Neural cell (in vitro differentiated cells): ENCODE measurements at regions not wholly inside any gene's neighbourhood (a gene's known extent, or its start where the extent isn't known, plus 50 kb on each side); places are given as distances from the start of the nearest gene placed in this dataset.

Experiments used
- H2AFZ ChIP-seq: fragments of 200-600, 300-800 bp; sonication (generic), shearing (Covaris generic); 2 replicates; pipeline ENCODE4 v1.6.0; 2014; ENCODE audit warnings: low read depth, mild to moderate bottlenecking, antibody characterized with exemption, low read length, moderate library complexity
- H3F3A ChIP-seq: fragments of 200-600 bp; shearing (Covaris generic); 2 replicates; pipeline ENCODE4 v1.6.1; 2016; ENCODE audit warnings: mild to moderate bottlenecking, moderate library complexity, mixed read lengths, antibody characterized with exemption, low read length; ENCODE audit not compliant: insufficient read depth, poor library complexity, severe bottlenecking
- H3K27ac ChIP-seq: fragments of 200-600, 300-800 bp; sonication (generic), shearing (Covaris generic); 2 replicates; pipeline ENCODE4 v1.5.1; 2014; ENCODE audit warnings: mild to moderate bottlenecking, low read length, moderate library complexity
- H3K27me3 ChIP-seq: fragments of 300-800, 200-600 bp; sonication (generic), shearing (Covaris generic); 2 replicates; pipeline ENCODE4 v1.6.0; 2014; ENCODE audit warnings: mild to moderate bottlenecking, low read depth, low read length, moderate library complexity; ENCODE audit not compliant: insufficient read depth
- H3K36me3 ChIP-seq: fragments of 300-800, 200-600 bp; sonication (generic), shearing (Covaris generic); 2 replicates; pipeline ENCODE4 v1.5.1; 2014; ENCODE audit warnings: mild to moderate bottlenecking, antibody characterized with exemption, low read length, moderate library complexity; ENCODE audit not compliant: insufficient read depth
- H3K4me2 ChIP-seq: fragments of 300-800, 200-600 bp; sonication (generic), shearing (Covaris generic); 2 replicates; pipeline ENCODE4 v1.6.0; 2014; ENCODE audit warnings: mild to moderate bottlenecking, low read length
- H3K4me3 ChIP-seq: fragments of 300-800, 200-600 bp; sonication (generic), shearing (Covaris generic); 2 replicates; pipeline ENCODE4 v1.5.1; 2014; ENCODE audit warnings: mild to moderate bottlenecking, low read length, moderate library complexity
- H3K79me2 ChIP-seq: fragments of 200-600 bp; shearing (Covaris generic); replicated peaks from 2 replicates; pipeline ENCODE4 v1.6.0; 2014; ENCODE audit warnings: mild to moderate bottlenecking, low read length, moderate library complexity; ENCODE audit not compliant: insufficient read depth
- H3K9ac ChIP-seq: fragments of 300-800, 200-600 bp; sonication (generic), shearing (Covaris generic); 2 replicates; pipeline ENCODE4 v1.6.1; 2016; ENCODE audit warnings: mild to moderate bottlenecking, low read length, mixed read lengths
- H3K9me2 ChIP-seq: fragments of 200-600 bp; shearing (Covaris generic); 2 replicates; pipeline ENCODE4 v1.6.1; 2016; ENCODE audit warnings: mild to moderate bottlenecking, low read length, mixed read lengths; ENCODE audit not compliant: insufficient read depth
- H3K9me3 ChIP-seq: fragments of 200-600, 300-800 bp; sonication (generic), shearing (Covaris generic); 2 replicates; pipeline ENCODE4 v1.6.1; 2016; ENCODE audit warnings: mild to moderate bottlenecking, mixed run types, low read length, moderate library complexity, mixed read lengths
- H4K20me1 ChIP-seq: fragments of 200-600 bp; shearing (Covaris generic); 2 replicates; pipeline ENCODE4 v1.6.1; 2016; ENCODE audit warnings: mild to moderate bottlenecking, mixed run types; ENCODE audit not compliant: insufficient read depth
- CTCF ChIP-seq: fragments of 450-650 bp; IDR thresholded peaks from 2 replicates; pipeline ENCODE4 v1.5.1; 2014; ENCODE audit warnings: antibody characterized with exemption, mild to moderate bottlenecking, moderate library complexity; ENCODE audit not compliant: poor library complexity, severe bottlenecking
- EP300 ChIP-seq: fragments of 450-650 bp; conservative IDR thresholded peaks from 2 replicates; pipeline ENCODE4 v1.6.1; 2014; ENCODE audit warnings: antibody characterized with exemption, mild to moderate bottlenecking, moderate library complexity; ENCODE audit not compliant: poor library complexity, severe bottlenecking
- EZH2 ChIP-seq: fragments of 200-600, 300-800 bp; shearing (Covaris generic), sonication (generic); IDR thresholded peaks from 2 replicates; pipeline ENCODE4 v1.6.1; 2014; ENCODE audit warnings: antibody characterized with exemption, low read length, borderline replicate concordance, mild to moderate bottlenecking; ENCODE audit not compliant: insufficient read depth, poor library complexity, severe bottlenecking
- MXI1 ChIP-seq: fragments of 450-650 bp; conservative IDR thresholded peaks from 2 replicates; pipeline ENCODE4 v1.6.1; 2014; ENCODE audit warnings: antibody characterized with exemption, mild to moderate bottlenecking; ENCODE audit not compliant: poor library complexity, severe bottlenecking
- POLR2AphosphoS5 ChIP-seq: IDR thresholded peaks from 2 replicates; pipeline ENCODE4 v1.6.1; 2012
- RAD21 ChIP-seq: fragments of 450-650 bp; conservative IDR thresholded peaks from 2 replicates; pipeline ENCODE4 v1.6.1; 2014; ENCODE audit warnings: antibody characterized with exemption, mild to moderate bottlenecking, moderate library complexity
- REST ChIP-seq: IDR thresholded peaks from 2 replicates; pipeline ENCODE4 v1.6.1; 2012; ENCODE audit warnings: borderline replicate concordance
- SMC3 ChIP-seq: fragments of 450-650 bp; conservative IDR thresholded peaks from 2 replicates; pipeline ENCODE4 v1.6.1; 2014; ENCODE audit warnings: antibody characterized with exemption, mild to moderate bottlenecking, moderate library complexity; ENCODE audit not compliant: poor library complexity
- TAF1 ChIP-seq: IDR thresholded peaks from 2 replicates; pipeline ENCODE4 v1.6.1; 2012; ENCODE audit warnings: low read depth

- Histone ChIP-seq H3K4me2 (no peak overlapping the region), H3K4me3 (no peak overlapping the region), H2AFZ (no peak overlapping the region), H3K9me3 (no peaks in the 10 kb centered on the region), H3K9me2 (no peaks in the 10 kb centered on the region), H3K9ac (no peak overlapping the region), H4K20me1 (no peaks in the 10 kb centered on the region), H3K79me2 (no peaks in the 10 kb centered on the region), H3K27me3 (no peaks in the 10 kb centered on the region), H3K36me3 (no peaks in the 10 kb centered on the region), H3K27ac (no peak overlapping the region), H3F3A (no peaks in the 10 kb centered on the region)
- no peak for TF ChIP-seq MXI1
- TF ChIP-seq RAD21, result no peak
These were observed 139.8 kb upstream of the VCX3A start for GRCh38 chrX:6674734-6675133.

- Histone ChIP-seq H3K27me3 (no peaks in the 10 kb centered on the region), H3K9ac (no peak overlapping the region), H3K79me2 (no peaks in the 10 kb centered on the region), H3K4me3 (no peak overlapping the region), H3K4me2 (no peak overlapping the region), H3F3A (no peaks in the 10 kb centered on the region), H2AFZ (no peak overlapping the region), H3K9me2 (no peaks in the 10 kb centered on the region), H4K20me1 (no peaks in the 10 kb centered on the region), H3K36me3 (no peaks in the 10 kb centered on the region), H3K27ac (no peak overlapping the region), H3K9me3 (no peaks in the 10 kb centered on the region)
- no peak for TF ChIP-seq TAF1
- TF ChIP-seq REST, result no peak
- TF ChIP-seq EP300, result no peak
- TF ChIP-seq EZH2, result no peak
- TF ChIP-seq POLR2AphosphoS5, result no peak
- TF ChIP-seq CTCF, result no peak
- TF ChIP-seq MXI1, result no peak
- no peak for TF ChIP-seq SMC3
- TF ChIP-seq RAD21, result no peak
These were observed 132.3 kb upstream of the VCX3A start for GRCh38 chrX:6667048-6667768.

- no peak overlapping the region for H3K4me2 ChIP-seq
- no peak overlapping the region for H2AFZ ChIP-seq
- H3K9me3 ChIP-seq, result no peaks in the 10 kb centered on the region
- no peak overlapping the region for H3K4me3 ChIP-seq
- no peaks in the 10 kb centered on the region for H3K27me3 ChIP-seq
- TF ChIP-seq REST (no peak), CTCF (no peak), RAD21 (no peak), EZH2 (no peak), SMC3 (no peak), EP300 (no peak), MXI1 (no peak), POLR2AphosphoS5 (no peak), TAF1 (no peak)
- no peaks in the 10 kb centered on the region for H4K20me1 ChIP-seq
- H3K27ac ChIP-seq, result no peak overlapping the region
- H3K9ac ChIP-seq, result no peak overlapping the region
- no peaks in the 10 kb centered on the region for H3F3A ChIP-seq
- no peaks in the 10 kb centered on the region for H3K36me3 ChIP-seq
- H3K9me2 ChIP-seq, result no peaks in the 10 kb centered on the region
- no peaks in the 10 kb centered on the region for H3K79me2 ChIP-seq
These were observed 131.7 kb upstream of the VCX3A start for GRCh38 chrX:6666624-6667023.
